HEK293 (cell line): ENCODE measurements at regions not wholly inside any gene's neighbourhood (a gene's known extent, or its start where the extent isn't known, plus 50 kb on each side); places are given as distances from the start of the nearest gene placed in this dataset.

Source experiments
- CTCF ChIA-PET: fragments of 350-600 bp; formaldehyde crosslinking; extraction: SDS; loops from one replicate; lab custom pipeline; 2021; ENCODE audit warnings: antibody characterized with exemption; lab: Yijun Ruan, JAX
- POLR2A ChIA-PET: fragments of 300-600 bp; formaldehyde crosslinking; extraction: SDS; loops from one replicate; lab custom pipeline; 2020; ENCODE audit warnings: antibody characterized with exemption, inconsistent platforms; lab: Yijun Ruan, JAX
- H3K27ac ChIP-seq: fragments of 200-500 bp; sonication (Bioruptor generic); 2 replicates; pipeline ENCODE4 v1.5.1; 2014; ENCODE audit warnings: low read depth, low read length, control low read depth, inconsistent platforms; ENCODE audit errors: extremely low read depth
- H3K36me3 ChIP-seq, 2 experiments: fragments of 200-500 bp in 1 of 2; sonication (Bioruptor generic) in 1 of 2; 1 replicate in 1 of 2; 2 replicates in 1 of 2; pipeline ENCODE4 v1.5.1; 2014 to 2017; ENCODE audit warnings: inconsistent platforms in 2 of 2, low read length in 2 of 2; ENCODE audit not compliant: control insufficient read depth in 2 of 2, insufficient read depth in 1 of 2
- H3K4me1 ChIP-seq: fragments of 200-500 bp; sonication (Bioruptor generic); 2 replicates; pipeline ENCODE4 v1.5.1; 2014; ENCODE audit warnings: mild to moderate bottlenecking, low read length, inconsistent platforms; ENCODE audit not compliant: control insufficient read depth, insufficient read depth
- H3K4me3 ChIP-seq: 2 replicates; pipeline ENCODE4 v1.5.1; 2011; ENCODE audit warnings: low read depth, mild to moderate bottlenecking, control low read depth, low read length, moderate library complexity
- H3K9me3 ChIP-seq: fragments of 200-500 bp; sonication (Bioruptor generic); 2 replicates; pipeline ENCODE4 v1.5.1; 2014; ENCODE audit warnings: low read depth, low read length, inconsistent platforms; ENCODE audit not compliant: control insufficient read depth, insufficient read depth
- BCL11A ChIP-seq: fragments of 450-650 bp; formaldehyde crosslinking; IDR thresholded peaks from 2 replicates; pipeline ENCODE4 v1.5.1; 2016; ENCODE audit warnings: low read depth, missing biosample characterization, missing genetic modification characterization
- GLI2 ChIP-seq: fragments of 450-650 bp; formaldehyde crosslinking; IDR thresholded peaks from 2 replicates; pipeline ENCODE4; 2017; ENCODE audit warnings: missing biosample characterization, missing genetic modification characterization, low read depth, borderline replicate concordance
- IKZF3 ChIP-seq: fragments of 450-650 bp; IDR thresholded peaks from 2 replicates; pipeline ENCODE4 v1.5.0; 2018; ENCODE audit warnings: missing biosample characterization, mild to moderate bottlenecking, missing genetic modification characterization, moderate library complexity
- PBX3 ChIP-seq: sonication (generic); formaldehyde crosslinking; IDR thresholded peaks from 2 replicates; pipeline ENCODE4 v1.8.1; 2022; ENCODE audit warnings: mild to moderate bottlenecking, moderate library complexity, missing genetic modification reagents
- RBAK ChIP-seq: fragments of 450-650 bp; formaldehyde crosslinking; IDR thresholded peaks from 2 replicates; pipeline ENCODE4 v1.5.1; 2016; ENCODE audit warnings: missing biosample characterization, missing genetic modification characterization
- TCF7L2 ChIP-seq: IDR thresholded peaks from 2 replicates; pipeline ENCODE4 v1.6.1; 2011; ENCODE audit warnings: low read depth, mild to moderate bottlenecking, inconsistent platforms, low read length, moderate library complexity, borderline replicate concordance
- ZBTB20 ChIP-seq: fragments of 450-650 bp; formaldehyde crosslinking; IDR thresholded peaks from 2 replicates; pipeline ENCODE4 v1.5.1; 2016; ENCODE audit warnings: missing biosample characterization, missing genetic modification characterization
- ZFP41 ChIP-seq: fragments of 450-650 bp; formaldehyde crosslinking; IDR thresholded peaks from 2 replicates; pipeline ENCODE4 v1.5.1; 2016; ENCODE audit warnings: missing biosample characterization, missing genetic modification characterization, borderline replicate concordance
- ZNF10 ChIP-seq: fragments of 450-650 bp; formaldehyde crosslinking; IDR thresholded peaks from 2 replicates; pipeline ENCODE4 v1.5.1; 2017; ENCODE audit warnings: missing biosample characterization, missing genetic modification characterization
- ZNF121 ChIP-seq: fragments of 450-650 bp; formaldehyde crosslinking; IDR thresholded peaks from 2 replicates; pipeline ENCODE4 v1.5.1; 2016; ENCODE audit warnings: missing biosample characterization, missing genetic modification characterization
- ZNF140 ChIP-seq: fragments of 450-650 bp; formaldehyde crosslinking; IDR thresholded peaks from 2 replicates; pipeline ENCODE4 v1.5.1; 2016; ENCODE audit warnings: missing biosample characterization, missing genetic modification characterization
- ZNF248 ChIP-seq: fragments of 450-650 bp; formaldehyde crosslinking; IDR thresholded peaks from 2 replicates; pipeline ENCODE4 v1.5.1; 2017; ENCODE audit warnings: missing biosample characterization, missing genetic modification characterization
- ZNF341 ChIP-seq: fragments of 450-650 bp; formaldehyde crosslinking; IDR thresholded peaks from 2 replicates; pipeline ENCODE4; 2016; ENCODE audit warnings: low read depth, missing biosample characterization, missing genetic modification characterization
- ZNF398 ChIP-seq: fragments of 450-650 bp; formaldehyde crosslinking; IDR thresholded peaks from 2 replicates; pipeline ENCODE4 v1.5.1; 2017; ENCODE audit warnings: missing biosample characterization, missing genetic modification characterization
- ZNF501 ChIP-seq: fragments of 450-650 bp; formaldehyde crosslinking; IDR thresholded peaks from 2 replicates; pipeline ENCODE4 v1.5.1; 2016; ENCODE audit warnings: missing biosample characterization, missing genetic modification characterization
- ZNF530 ChIP-seq: fragments of 450-650 bp; formaldehyde crosslinking; IDR thresholded peaks from 2 replicates; pipeline ENCODE4 v1.5.1; 2016; ENCODE audit warnings: low read depth, missing biosample characterization, missing genetic modification characterization
- ZNF558 ChIP-seq: fragments of 450-650 bp; formaldehyde crosslinking; IDR thresholded peaks from 2 replicates; pipeline ENCODE4 v1.5.1; 2016; ENCODE audit warnings: missing biosample characterization, missing genetic modification characterization
- ZNF560 ChIP-seq: fragments of 450-650 bp; formaldehyde crosslinking; IDR thresholded peaks from 2 replicates; pipeline ENCODE4 v1.5.1; 2017; ENCODE audit warnings: missing biosample characterization, missing genetic modification characterization, borderline replicate concordance
- ZNF664 ChIP-seq: fragments of 450-650 bp; formaldehyde crosslinking; IDR thresholded peaks from 2 replicates; pipeline ENCODE4 v1.5.1; 2016; ENCODE audit warnings: missing biosample characterization, missing genetic modification characterization
- ZNF707 ChIP-seq: fragments of 450-650 bp; formaldehyde crosslinking; IDR thresholded peaks from 2 replicates; pipeline ENCODE4 v1.5.1; 2016; ENCODE audit warnings: missing biosample characterization, missing genetic modification characterization
- ZNF747 ChIP-seq: fragments of 450-650 bp; formaldehyde crosslinking; IDR thresholded peaks from 2 replicates; pipeline ENCODE4 v1.5.1; 2016; ENCODE audit warnings: missing biosample characterization, missing genetic modification characterization
- ZNF843 ChIP-seq: fragments of 450-650 bp; formaldehyde crosslinking; IDR thresholded peaks from 2 replicates; pipeline ENCODE4 v1.5.1; 2016; ENCODE audit warnings: missing biosample characterization, missing genetic modification characterization
- TF ChIP-seq, protein P1 (sequence below): fragments of 450-650 bp; formaldehyde crosslinking; IDR thresholded peaks from 2 replicates; pipeline ENCODE4 v1.5.1; 2017; ENCODE audit warnings: missing biosample characterization, missing genetic modification characterization

GRCh38 chr1:68953311-68953710, 456.4 kb upstream of the DEPDC1 start:
- Histone ChIP-seq H3K36me3 (no peaks in the 10 kb centered on the region), H3K9me3 (no peaks in the 10 kb centered on the region), H3K4me1 (peaks cover 11% of the 10 kb centered on the region), H3K27ac (no peak overlapping the region), H3K4me3 (no peak overlapping the region)
- ChIA-PET POLR2A (no interaction called here), CTCF (no interaction called here)
- TF ChIP-seq ZNF398 (tag by site-specific recombination), result no peak
- no peak for TF ChIP-seq ZFP41
- TF ChIP-seq ZNF558 (tag by site-specific recombination), result no peak
- TF ChIP-seq TCF7L2, result no peak
- no peak for TF ChIP-seq ZNF501 (tag by site-specific recombination)
- no peak for TF ChIP-seq IKZF3

GRCh38 chr1:68954841-68955240, 458.0 kb upstream of the DEPDC1 start:
- no peaks in the 10 kb centered on the region for H3K9me3 ChIP-seq
- H3K4me1 ChIP-seq, result peaks cover 11% of the 10 kb centered on the region
- H3K27ac ChIP-seq, result 0 out of 2 replicates have a peak overlapping the region, but pooled peaks have one; percentile 41
- TF ChIP-seq ZNF843 (tag by site-specific recombination), result no peak
- ChIA-PET CTCF (no interaction called here), POLR2A (no interaction called here)
- H3K36me3 ChIP-seq, result no peaks in the 10 kb centered on the region
- H3K4me3 ChIP-seq, result no peak overlapping the region

DNA sequence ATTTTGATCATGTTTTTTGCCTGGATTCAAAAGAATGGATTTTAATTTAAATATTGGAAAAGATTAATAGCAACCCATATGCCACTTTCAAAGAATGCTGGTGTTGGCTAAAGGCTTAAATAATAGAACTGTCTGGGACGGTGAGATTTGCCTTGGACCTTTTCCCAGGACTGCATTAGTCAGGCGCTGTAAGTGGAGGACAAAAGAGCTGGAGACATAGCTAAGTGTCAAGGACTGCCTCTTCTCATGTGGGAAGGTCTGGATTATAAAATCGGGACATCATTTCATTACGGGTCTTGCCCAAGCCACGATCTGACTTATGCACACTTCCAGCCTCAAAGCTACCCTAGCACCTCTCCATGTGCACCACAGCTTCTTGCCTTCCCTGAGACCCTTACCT, 458.5 kb upstream of the DEPDC1 start:
- no peak for TF ChIP-seq ZNF341 (tag by site-specific recombination)
- no peak for TF ChIP-seq ZNF398 (tag by site-specific recombination)
- no peak for TF ChIP-seq ZNF10 (tag by site-specific recombination)
- no peaks in the 10 kb centered on the region for H3K9me3 ChIP-seq
- H3K4me3 ChIP-seq, result no peak overlapping the region
- ChIA-PET CTCF (interaction anchor here (0.6 kb wide), 1 partner anchor 12 kb away, joined by 6 read pairs; no protein-coding TSS in a partner anchor), POLR2A (no interaction called here)
- no peak overlapping the region for H3K27ac ChIP-seq
- H3K4me1 ChIP-seq, result peaks cover 11% of the 10 kb centered on the region
- no peaks in the 10 kb centered on the region for H3K36me3 ChIP-seq

DNA sequence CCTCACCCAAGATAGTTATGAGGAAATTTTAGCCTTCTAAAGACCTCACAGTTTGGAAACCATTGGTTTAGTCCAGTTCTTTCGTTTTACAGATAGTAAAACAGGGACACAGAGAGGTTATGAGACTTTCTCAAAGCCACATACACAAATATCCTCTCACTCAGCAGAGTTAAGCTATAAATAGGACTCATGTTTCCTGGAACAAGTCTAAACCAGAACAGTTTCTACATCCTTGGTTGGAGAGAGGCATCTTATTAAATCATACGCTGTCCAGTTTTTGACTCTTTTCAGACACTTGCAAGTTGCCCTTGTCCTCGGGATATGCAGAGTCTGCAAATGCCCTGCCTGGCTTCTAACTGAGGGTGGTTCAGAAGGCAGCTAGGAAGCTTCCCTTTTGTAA, 462.1 kb upstream of the DEPDC1 start:
- Histone ChIP-seq H3K4me1 (peaks cover 10% of the 10 kb centered on the region), H3K36me3 (no peaks in the 10 kb centered on the region), H3K27ac (no peak overlapping the region), H3K4me3 (no peak overlapping the region), H3K9me3 (no peaks in the 10 kb centered on the region)
- ChIA-PET POLR2A (no interaction called here), CTCF (no interaction called here)
- TF ChIP-seq BCL11A (tag by site-specific recombination) (no peak), RBAK (tag by site-specific recombination) (no peak), ZNF707 (tag by site-specific recombination) (no peak), ZBTB20 (tag by site-specific recombination) (no peak), ZNF140 (no peak), ZNF530 (tag by site-specific recombination) (no peak), ZNF248 (tag by site-specific recombination) (no peak), ZNF747 (no peak), GLI2 (tag by site-specific recombination) (no peak), ZNF664 (no peak), PBX3 (CRISPR knock-in tag) (no peak), ZNF121 (tag by site-specific recombination) (no peak), ZNF560 (tag by site-specific recombination) (no peak)
- TF ChIP-seq, protein P1, sequence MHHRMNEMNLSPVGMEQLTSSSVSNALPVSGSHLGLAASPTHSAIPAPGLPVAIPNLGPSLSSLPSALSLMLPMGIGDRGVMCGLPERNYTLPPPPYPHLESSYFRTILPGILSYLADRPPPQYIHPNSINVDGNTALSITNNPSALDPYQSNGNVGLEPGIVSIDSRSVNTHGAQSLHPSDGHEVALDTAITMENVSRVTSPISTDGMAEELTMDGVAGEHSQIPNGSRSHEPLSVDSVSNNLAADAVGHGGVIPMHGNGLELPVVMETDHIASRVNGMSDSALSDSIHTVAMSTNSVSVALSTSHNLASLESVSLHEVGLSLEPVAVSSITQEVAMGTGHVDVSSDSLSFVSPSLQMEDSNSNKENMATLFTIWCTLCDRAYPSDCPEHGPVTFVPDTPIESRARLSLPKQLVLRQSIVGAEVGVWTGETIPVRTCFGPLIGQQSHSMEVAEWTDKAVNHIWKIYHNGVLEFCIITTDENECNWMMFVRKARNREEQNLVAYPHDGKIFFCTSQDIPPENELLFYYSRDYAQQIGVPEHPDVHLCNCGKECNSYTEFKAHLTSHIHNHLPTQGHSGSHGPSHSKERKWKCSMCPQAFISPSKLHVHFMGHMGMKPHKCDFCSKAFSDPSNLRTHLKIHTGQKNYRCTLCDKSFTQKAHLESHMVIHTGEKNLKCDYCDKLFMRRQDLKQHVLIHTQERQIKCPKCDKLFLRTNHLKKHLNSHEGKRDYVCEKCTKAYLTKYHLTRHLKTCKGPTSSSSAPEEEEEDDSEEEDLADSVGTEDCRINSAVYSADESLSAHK (tag by site-specific recombination), result no peak
